Nephron (organoid): ENCODE measurements at regions not wholly inside any gene's neighbourhood (a gene's known extent, or its start where the extent isn't known, plus 50 kb on each side); places are given as distances from the start of the nearest gene placed in this dataset.
A peak's percentile ranks its signal among the peaks of the same experiment; 100 is the strongest.

ENCODE experiments used
- H3K27ac Mint-ChIP-seq, 3 experiments: 2 replicates each; pipeline ENCODE4 v1.8.0; 2020; ENCODE audit warnings: mixed read lengths in 3 of 3, mild to moderate bottlenecking in 2 of 3, moderate library complexity in 1 of 3
- H3K27me3 Mint-ChIP-seq: 2 replicates; pipeline ENCODE4 v1.8.0; 2021; ENCODE audit warnings: low read depth, mild to moderate bottlenecking, moderate library complexity, mixed read lengths
- H3K36me3 Mint-ChIP-seq: 2 replicates; pipeline ENCODE4 v1.8.0; 2020; ENCODE audit warnings: low read depth, mixed read lengths
- H3K4me1 Mint-ChIP-seq: 2 replicates; pipeline ENCODE4 v1.8.0; 2020; ENCODE audit warnings: mixed read lengths
- H3K4me3 Mint-ChIP-seq, 3 experiments: 2 replicates each; pipeline ENCODE4 v1.8.0; 2020; ENCODE audit warnings: mild to moderate bottlenecking in 3 of 3, mixed read lengths in 3 of 3, moderate library complexity in 2 of 3
- H3K9me3 Mint-ChIP-seq: 2 replicates; pipeline ENCODE4 v1.8.0; 2020; ENCODE audit warnings: mixed read lengths
- CTCF ChIP-seq, 3 experiments: fragments of 200-600 bp; sonication (generic); IDR thresholded peaks; one replicate each; pipeline ENCODE4 v1.5.0; 2021; ENCODE audit warnings: antibody characterized with exemption in 3 of 3; ENCODE audit not compliant: unreplicated experiment in 3 of 3

- Mint-ChIP-seq H3K27ac (no peak overlapping the region), H3K4me3 (peak overlapping the region; percentile 63 to 75 (median 73)), H3K4me1 (peaks cover 5% of the 10 kb centered on the region), H3K36me3 (no peaks in the 10 kb centered on the region), H3K27me3 (peaks cover 54% of the 10 kb centered on the region), H3K9me3 (no peaks in the 10 kb centered on the region)
- TF ChIP-seq CTCF (IDR thresholded peaks at IDR 0.05; ENCODE audit: unreplicated experiment in 3 of 3), result no peak
These were observed 513.0 kb downstream of the GALR1 start for GRCh38 chr18:77762642-77763041.

- Mint-ChIP-seq H3K36me3 (no peaks in the 10 kb centered on the region), H3K27ac (no peak overlapping the region), H3K4me1 (peaks cover 5% of the 10 kb centered on the region), H3K9me3 (no peaks in the 10 kb centered on the region), H3K27me3 (peaks cover 49% of the 10 kb centered on the region), H3K4me3 (peak overlapping the region in 1 of 3 experiments; percentile 13)
- TF ChIP-seq CTCF (IDR thresholded peaks at IDR 0.05; ENCODE audit: unreplicated experiment in 3 of 3), result no peak
These were observed 514.0 kb downstream of the GALR1 start for GRCh38 chr18:77763530-77764145.

GRCh38 chr18:77765468-77765867, 515.8 kb downstream of the GALR1 start:
- Mint-ChIP-seq H3K4me3 (no peak overlapping the region), H3K9me3 (no peaks in the 10 kb centered on the region), H3K4me1 (peaks cover 5% of the 10 kb centered on the region), H3K27ac (no peak overlapping the region), H3K36me3 (no peaks in the 10 kb centered on the region), H3K27me3 (peaks cover 34% of the 10 kb centered on the region)
- TF ChIP-seq CTCF (IDR thresholded peaks at IDR 0.05; ENCODE audit: unreplicated experiment in 3 of 3), result peak; percentile 72 to 83 (median 74)

DNA sequence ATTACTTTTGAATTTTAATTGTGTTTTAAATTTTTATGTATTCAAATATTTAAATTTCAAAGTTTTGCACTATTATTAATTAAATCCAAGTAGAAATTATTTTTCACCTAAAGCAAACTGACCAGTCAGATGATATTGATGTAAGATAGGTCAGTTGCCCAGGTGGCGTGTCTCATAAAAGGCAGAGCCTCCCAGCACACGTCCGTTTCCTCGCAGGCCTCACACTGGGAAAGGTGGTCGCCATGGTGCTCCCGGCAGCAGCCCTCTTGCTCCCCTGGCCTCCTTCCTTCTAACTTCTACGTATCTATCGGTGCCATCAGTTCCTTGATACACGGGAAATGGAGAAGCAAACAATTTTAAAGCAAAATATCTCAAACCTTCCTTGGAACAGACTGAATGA, 516.8 kb downstream of the GALR1 start:
- peaks cover 5% of the 10 kb centered on the region for H3K4me1 Mint-ChIP-seq
- no peaks in the 10 kb centered on the region for H3K36me3 Mint-ChIP-seq
- H3K27ac Mint-ChIP-seq, result no peak overlapping the region
- no peaks in the 10 kb centered on the region for H3K9me3 Mint-ChIP-seq
- no peak for TF ChIP-seq CTCF (IDR thresholded peaks at IDR 0.05; ENCODE audit: unreplicated experiment in 3 of 3)
- peaks cover 27% of the 10 kb centered on the region for H3K27me3 Mint-ChIP-seq
- no peak overlapping the region for H3K4me3 Mint-ChIP-seq

- Mint-ChIP-seq H3K4me1 (no peaks in the 10 kb centered on the region), H3K27me3 (no peaks in the 10 kb centered on the region), H3K9me3 (no peaks in the 10 kb centered on the region), H3K27ac (no peak overlapping the region), H3K36me3 (no peaks in the 10 kb centered on the region), H3K4me3 (no peak overlapping the region)
- TF ChIP-seq CTCF (IDR thresholded peaks at IDR 0.05; ENCODE audit: unreplicated experiment in 3 of 3), result no peak
These were observed 522.5 kb downstream of the GALR1 start for GRCh38 chr18:77772177-77772576.

GRCh38 chr18:77776104-77776503, 526.5 kb downstream of the GALR1 start:
- no peaks in the 10 kb centered on the region for H3K4me1 Mint-ChIP-seq
- H3K9me3 Mint-ChIP-seq, result no peaks in the 10 kb centered on the region
- H3K27me3 Mint-ChIP-seq, result no peaks in the 10 kb centered on the region
- no peak for TF ChIP-seq CTCF (IDR thresholded peaks at IDR 0.05; ENCODE audit: unreplicated experiment in 3 of 3)
- no peak overlapping the region for H3K4me3 Mint-ChIP-seq
- no peak overlapping the region for H3K27ac Mint-ChIP-seq
- no peaks in the 10 kb centered on the region for H3K36me3 Mint-ChIP-seq
